Lower leg skin (tissue), 4 donors: ENCODE measurements at regions not wholly inside any gene's neighbourhood (a gene's known extent, or its start where the extent isn't known, plus 50 kb on each side); places are given as distances from the start of the nearest gene placed in this dataset.
"Not testable (repeated sequence)": the region's sequence is repeated elsewhere in the genome, so short reads cannot be mapped to it uniquely, and the experiment has no call there.

ENCODE experiments used
- DNase-seq, 2 donors: peaks; one replicate each; pipeline ENCODE4 v3.0.0-alpha.2; 2019; ENCODE audit warnings: low spot score in 2 of 2
- H3K4me3 ChIP-seq: fragments of 200-600 bp; sonication (generic); 2 replicates; pipeline ENCODE4 v1.5.1; 2017; ENCODE audit warnings: mild to moderate bottlenecking, low read depth; ENCODE audit not compliant: poor library complexity, severe bottlenecking
- CTCF ChIP-seq, 3 donors: fragments of 450-650 bp; IDR thresholded peaks; one replicate each; pipeline ENCODE4 v1.5.1; 2016; ENCODE audit warnings: antibody characterized with exemption in 3 of 3, mild to moderate bottlenecking in 3 of 3, moderate library complexity in 2 of 3
- POLR2A ChIP-seq, 2 donors: fragments of 450-650 bp; IDR thresholded peaks; one replicate each; pipeline ENCODE4 v1.6.1; 2016 to 2017; ENCODE audit warnings: antibody characterized with exemption in 2 of 2, mild to moderate bottlenecking in 1 of 2, moderate library complexity in 1 of 2
- WGBS, 2 donors: methylation state at CpG; one replicate each; pipeline ENCODE4 v1.1.5; 2018; 5-methylcytosine and 5-hydroxymethylcytosine counted together
- intact Hi-C: fragments of 100-400 bp; cut with DNase I; formaldehyde crosslinking; loops from one replicate; pipeline ENCODE4 v1.15.0; 2023; ENCODE audit warnings: low total_unique reads

GRCh38 chr1:99507906-99508732 lies 137.8 kb upstream of the PALMD start:
- no peak for TF ChIP-seq POLR2A (IDR thresholded peaks at IDR 0.05)
- no peak for TF ChIP-seq CTCF (IDR thresholded peaks at IDR 0.05)
- 94 to 96% methylated on average over 26 to 33 of the region's 38 CpGs for WGBS, 2 donors
- intact Hi-C loops = no loop called here
- no peak overlapping the region for H3K4me3 ChIP-seq
- DNase-seq = peak in 1 of 2 donors; percentile 84

GRCh38 chr1:99508733-99509445 lies 137.0 kb upstream of the PALMD start:
- intact Hi-C loops, DNase-seq, H3K4me3 ChIP-seq: not testable (repeated sequence)
- 93% methylated on average over 24 of the region's 24 CpGs for WGBS, 2 donors

GRCh38 chr1:99514823-99515552 lies 130.9 kb upstream of the PALMD start:
- intact Hi-C loops = not testable (repeated sequence)

GRCh38 chr1:99516141-99516540 lies 129.8 kb upstream of the PALMD start:
- H3K4me3 ChIP-seq = no peak overlapping the region
- DNase-seq = no peak
- no peak for TF ChIP-seq POLR2A (IDR thresholded peaks at IDR 0.05)
- TF ChIP-seq CTCF (IDR thresholded peaks at IDR 0.05) = no peak
- WGBS, 2 donors = 71% methylated on average over 1 of the region's 1 CpG
- intact Hi-C loops = no loop called here

More at GRCh38 chr1:99514823-99515552, 130.9 kb upstream of the PALMD start:
- H3K4me3 ChIP-seq, DNase-seq: not testable (repeated sequence)
- 83 to 94% methylated on average over 8 of the region's 8 CpGs for WGBS, 2 donors

- no peak for DNase-seq
- no peak for TF ChIP-seq POLR2A (IDR thresholded peaks at IDR 0.05)
- TF ChIP-seq CTCF (IDR thresholded peaks at IDR 0.05) = no peak
- intact Hi-C loops = no loop called here
- no peak overlapping the region for H3K4me3 ChIP-seq
Observed at GRCh38 chr1:99520121-99520520, 125.8 kb upstream of the PALMD start.

- WGBS, 2 donors = 50 to 55% methylated on average over 1 of the region's 1 CpG
- no peak overlapping the region for H3K4me3 ChIP-seq
- no peak for DNase-seq
- TF ChIP-seq CTCF (IDR thresholded peaks at IDR 0.05) = no peak
- no peak for TF ChIP-seq POLR2A (IDR thresholded peaks at IDR 0.05)
- intact Hi-C loops = no loop called here
Observed at GRCh38 chr1:99525331-99525730, 120.6 kb upstream of the PALMD start.
